ENCODE measurements at regions not wholly inside any gene's neighbourhood (a gene's known extent, or its start where the extent isn't known, plus 50 kb on each side); places are given as distances from the start of the nearest gene placed in this dataset.

DNA sequence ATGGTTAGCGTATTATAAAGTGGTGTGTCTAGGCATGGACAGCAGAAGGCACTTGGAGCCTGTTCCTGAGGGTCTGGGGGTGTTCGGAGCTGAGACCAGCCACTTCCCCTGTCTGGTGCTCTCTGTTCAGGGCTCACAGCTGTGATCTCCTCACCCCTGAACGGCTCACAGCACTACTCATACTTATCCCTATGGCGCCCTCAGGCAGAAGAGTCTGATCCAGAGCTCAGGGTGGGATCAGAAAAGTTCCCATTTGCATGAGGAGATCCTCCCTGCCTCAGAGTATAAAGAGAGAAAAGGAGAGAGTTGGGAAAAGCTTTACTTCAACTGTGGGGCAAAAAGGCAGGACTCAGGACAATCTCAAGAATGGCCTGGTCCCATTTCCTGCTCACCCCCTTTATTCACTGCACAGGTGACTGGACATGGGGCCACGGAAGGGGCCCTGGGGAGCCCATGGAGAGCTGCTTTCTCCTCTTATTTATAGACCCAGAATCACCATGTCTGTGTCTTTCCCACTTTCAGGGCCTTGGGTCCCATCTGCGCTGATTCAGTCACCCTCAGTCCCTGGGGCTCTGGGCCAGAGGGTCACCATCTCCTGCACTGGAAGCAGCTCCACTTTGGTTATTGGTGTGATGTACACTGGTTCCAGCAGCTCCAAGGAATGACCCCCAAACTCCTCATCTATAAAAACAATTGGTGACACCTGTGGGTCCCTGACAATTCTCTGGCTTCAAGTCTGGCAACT is 97.0 kb upstream of the TOP3B start:
- no peak overlapping the region for H3K4me3 ChIP-seq (ENCODE audit: insufficient read depth, low read depth, low read length)
- DNase-seq = no peak
- peaks cover 98% of the 10 kb centered on the region for H3K27me3 ChIP-seq (ENCODE audit: control insufficient read depth, insufficient read depth, low read length)
- no peaks in the 10 kb centered on the region for H3K36me3 ChIP-seq (replicated peaks; ENCODE audit: control insufficient read depth, insufficient read depth, low read length)

DNA sequence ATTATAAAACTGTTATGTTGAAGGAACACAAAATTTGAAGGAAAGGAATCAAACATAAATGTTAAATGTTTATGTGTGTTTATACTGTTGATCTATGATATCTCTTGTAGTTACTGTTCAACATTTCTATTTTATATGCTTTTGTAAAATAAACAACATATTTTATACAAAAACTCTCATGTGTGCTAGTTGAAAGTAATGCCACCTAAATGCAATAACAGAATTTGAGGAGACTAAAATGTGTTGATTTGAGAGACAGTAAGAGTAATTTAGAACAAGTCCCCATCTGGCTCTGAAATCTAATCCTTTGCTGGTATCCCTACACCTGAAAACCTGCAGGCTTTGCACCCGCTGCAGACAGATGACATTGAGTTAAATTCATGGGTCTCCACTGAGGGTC is 95.7 kb upstream of the TOP3B start:
- H3K4me3 ChIP-seq (ENCODE audit: insufficient read depth, low read depth, low read length) = no peak overlapping the region
- no peak for DNase-seq
- H3K36me3 ChIP-seq (replicated peaks; ENCODE audit: control insufficient read depth, insufficient read depth, low read length) = no peaks in the 10 kb centered on the region
- peaks cover 98% of the 10 kb centered on the region for H3K27me3 ChIP-seq (ENCODE audit: control insufficient read depth, insufficient read depth, low read length)

DNA sequence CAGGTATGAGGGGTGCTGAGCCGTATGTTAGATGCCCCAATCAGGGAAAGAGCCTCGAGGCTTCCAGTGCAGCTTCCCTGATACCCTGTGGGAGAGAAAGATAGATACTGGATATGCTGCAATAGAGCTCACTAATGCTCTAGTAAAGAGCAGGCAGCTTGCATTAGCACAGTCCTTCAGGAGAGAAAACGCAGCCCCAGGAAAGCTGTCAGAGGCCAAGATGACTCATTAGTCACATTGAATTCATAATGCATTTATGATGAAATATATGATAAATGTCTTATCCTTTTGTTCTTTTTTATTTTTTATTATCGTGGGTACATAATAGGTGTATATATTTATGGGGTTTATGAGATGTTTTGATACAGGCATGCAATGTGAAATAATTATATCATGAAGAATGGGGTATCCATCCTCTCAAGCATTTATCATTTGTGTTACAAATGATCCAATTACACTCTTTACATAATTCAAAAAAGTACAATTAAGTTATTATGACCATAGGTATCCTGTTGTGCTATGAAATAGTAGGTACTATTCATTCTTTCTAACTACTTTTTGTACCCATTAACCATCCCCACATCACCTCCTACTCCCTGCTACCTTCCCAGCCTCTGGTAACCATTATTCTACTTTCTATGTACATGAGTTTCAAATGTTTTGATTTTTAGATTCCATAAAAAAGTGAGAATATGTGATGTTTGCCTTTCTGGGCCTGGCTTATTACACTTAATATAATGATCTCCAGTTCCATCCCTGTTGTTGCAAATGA is 94.5 kb upstream of the TOP3B start:
- no peak for DNase-seq
- Histone ChIP-seq H3K4me3 (ENCODE audit: insufficient read depth, low read depth, low read length) (no peak overlapping the region), H3K27me3 (ENCODE audit: control insufficient read depth, insufficient read depth, low read length) (peaks cover 98% of the 10 kb centered on the region), H3K36me3 (replicated peaks; ENCODE audit: control insufficient read depth, insufficient read depth, low read length) (no peaks in the 10 kb centered on the region)

DNA sequence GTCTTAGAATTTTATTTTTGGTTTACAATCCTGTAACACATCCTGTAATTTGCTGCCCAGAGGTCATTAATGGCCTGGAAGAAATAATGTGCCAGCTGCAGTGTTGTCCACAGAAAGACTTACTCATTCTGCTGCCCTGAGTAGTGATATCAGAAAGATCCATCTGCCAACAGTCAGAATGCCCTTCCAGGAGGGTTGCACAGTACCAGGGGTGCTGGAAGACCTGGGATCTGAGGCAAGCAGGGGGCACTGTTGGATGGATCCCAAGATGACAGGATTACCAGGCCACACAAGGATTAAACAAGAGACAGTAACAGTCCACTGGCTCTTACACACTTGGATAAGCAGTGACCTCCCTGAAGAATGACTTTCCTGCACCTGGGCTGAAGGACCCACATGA is 93.8 kb upstream of the TOP3B start:
- Histone ChIP-seq H3K36me3 (replicated peaks; ENCODE audit: control insufficient read depth, insufficient read depth, low read length) (no peaks in the 10 kb centered on the region), H3K27me3 (ENCODE audit: control insufficient read depth, insufficient read depth, low read length) (peaks cover 98% of the 10 kb centered on the region), H3K4me3 (ENCODE audit: insufficient read depth, low read depth, low read length) (no peak overlapping the region)
- DNase-seq = no peak

DNA sequence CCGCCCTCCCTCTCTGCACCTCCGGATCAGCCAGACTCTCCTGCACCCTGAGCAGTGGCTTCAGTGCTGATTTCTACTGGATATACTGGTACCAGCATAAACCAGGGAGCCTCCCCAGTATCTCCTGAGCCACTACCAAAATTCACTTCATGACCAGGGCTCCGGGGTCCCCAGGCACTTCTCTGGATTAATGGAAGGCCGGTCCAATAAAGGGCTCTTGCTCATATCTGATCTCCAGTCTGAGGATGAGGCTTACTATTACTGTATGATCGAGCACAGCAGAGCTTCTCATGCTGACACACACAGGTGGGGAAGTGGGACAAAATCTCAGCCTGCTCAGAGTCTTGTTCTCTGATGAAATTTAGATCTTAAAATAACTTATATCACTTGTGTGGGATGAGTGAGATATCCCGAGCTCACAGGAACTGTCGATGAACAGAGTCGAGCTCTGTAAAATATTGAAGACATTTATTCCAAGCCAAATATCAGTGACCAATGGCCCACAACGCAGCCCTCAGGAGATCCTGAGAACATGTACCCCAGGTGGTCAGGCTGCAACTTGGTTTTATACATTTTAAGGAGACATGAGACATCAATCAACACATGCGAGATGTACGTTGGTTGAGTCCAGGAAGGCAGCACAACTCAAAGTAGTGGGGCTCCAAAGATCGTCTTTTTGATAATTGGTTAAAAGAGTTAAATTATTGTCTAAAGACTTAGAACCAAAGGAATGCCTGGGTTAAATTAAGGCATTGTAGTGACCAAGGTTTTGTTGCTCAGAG is 93.0 kb upstream of the TOP3B start:
- H3K36me3 ChIP-seq (replicated peaks; ENCODE audit: control insufficient read depth, insufficient read depth, low read length) = no peaks in the 10 kb centered on the region
- peaks cover 98% of the 10 kb centered on the region for H3K27me3 ChIP-seq (ENCODE audit: control insufficient read depth, insufficient read depth, low read length)
- DNase-seq = no peak
- H3K4me3 ChIP-seq (ENCODE audit: insufficient read depth, low read depth, low read length) = no peak overlapping the region

DNA sequence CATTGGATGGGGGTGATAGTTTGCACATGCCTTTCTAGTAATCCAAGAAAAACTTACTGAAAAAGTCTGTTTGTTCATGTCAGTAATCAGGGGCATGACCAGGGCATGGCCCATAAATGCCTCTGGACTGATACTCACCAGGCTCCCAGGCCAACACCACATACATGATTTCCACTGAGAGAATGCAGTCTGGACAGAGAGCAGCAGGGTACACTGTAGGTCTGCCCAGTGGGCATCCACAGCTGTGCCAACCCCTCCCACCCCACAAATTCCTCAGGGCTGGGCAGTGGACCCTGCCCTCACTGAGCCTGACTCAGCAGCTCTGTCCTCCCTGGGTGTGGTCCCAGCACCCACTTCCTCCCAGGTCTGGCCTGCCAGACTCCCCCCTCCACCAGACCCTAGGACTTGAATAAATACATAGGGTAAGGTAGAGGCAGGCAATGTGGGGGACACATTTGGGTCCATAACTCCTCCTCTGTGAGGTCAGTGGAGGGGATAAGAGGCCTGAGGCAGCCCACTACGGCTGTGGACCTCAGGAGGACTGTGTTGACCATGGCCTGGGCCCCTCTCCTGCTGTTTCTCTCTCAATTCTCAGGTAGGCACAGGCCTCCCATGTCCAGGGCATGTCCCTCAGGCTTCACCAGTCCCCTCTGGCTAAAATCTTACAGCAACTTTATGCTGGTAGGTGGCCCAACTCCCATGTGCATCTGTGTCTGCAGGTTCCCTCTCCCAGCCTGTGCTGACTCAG is 92.2 kb upstream of the TOP3B start:
- H3K27me3 ChIP-seq (ENCODE audit: control insufficient read depth, insufficient read depth, low read length) = peaks cover 98% of the 10 kb centered on the region
- no peak overlapping the region for H3K4me3 ChIP-seq (ENCODE audit: insufficient read depth, low read depth, low read length)
- DNase-seq = no peak
- no peaks in the 10 kb centered on the region for H3K36me3 ChIP-seq (replicated peaks; ENCODE audit: control insufficient read depth, insufficient read depth, low read length)

DNA sequence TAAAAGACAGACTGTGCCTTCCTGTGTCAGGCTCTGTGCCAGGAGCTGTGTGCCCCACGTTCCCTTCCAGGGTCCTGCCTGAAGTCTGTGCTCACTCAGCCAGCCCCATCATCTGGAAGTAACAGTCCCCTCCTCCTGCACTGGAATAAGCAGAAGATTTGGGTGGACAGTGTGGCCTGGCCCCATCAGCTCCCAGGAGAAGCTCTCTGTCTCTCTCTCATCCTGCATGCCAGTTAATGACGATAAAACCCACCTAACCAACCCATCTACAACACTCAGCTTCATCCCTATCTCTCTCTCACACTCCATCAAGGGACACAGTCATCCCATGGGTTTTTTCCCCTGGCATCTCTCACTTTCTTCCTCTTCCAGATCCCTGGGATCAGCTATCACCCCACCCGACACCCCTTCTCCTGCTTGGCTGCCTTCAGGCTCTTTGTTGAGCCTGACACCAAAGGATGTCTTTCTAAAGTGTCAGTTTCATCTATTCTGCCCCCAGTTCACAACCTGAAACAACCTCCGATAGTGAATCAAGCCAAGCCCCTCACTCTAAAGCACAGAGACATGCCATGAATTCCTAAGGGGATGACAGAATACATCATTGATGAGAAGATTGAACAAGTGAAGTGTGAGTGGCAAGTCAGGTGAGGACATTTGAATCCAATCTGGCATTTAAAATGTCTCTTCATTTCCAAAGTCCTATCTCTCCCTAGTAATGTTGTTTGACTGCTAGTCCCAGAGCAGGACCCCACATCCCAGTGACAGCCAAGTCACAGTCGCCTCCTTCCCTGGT is 91.4 kb upstream of the TOP3B start:
- no peak for DNase-seq
- H3K4me3 ChIP-seq (ENCODE audit: insufficient read depth, low read depth, low read length) = no peak overlapping the region
- peaks cover 98% of the 10 kb centered on the region for H3K27me3 ChIP-seq (ENCODE audit: control insufficient read depth, insufficient read depth, low read length)
- H3K36me3 ChIP-seq (replicated peaks; ENCODE audit: control insufficient read depth, insufficient read depth, low read length) = no peaks in the 10 kb centered on the region

DNA sequence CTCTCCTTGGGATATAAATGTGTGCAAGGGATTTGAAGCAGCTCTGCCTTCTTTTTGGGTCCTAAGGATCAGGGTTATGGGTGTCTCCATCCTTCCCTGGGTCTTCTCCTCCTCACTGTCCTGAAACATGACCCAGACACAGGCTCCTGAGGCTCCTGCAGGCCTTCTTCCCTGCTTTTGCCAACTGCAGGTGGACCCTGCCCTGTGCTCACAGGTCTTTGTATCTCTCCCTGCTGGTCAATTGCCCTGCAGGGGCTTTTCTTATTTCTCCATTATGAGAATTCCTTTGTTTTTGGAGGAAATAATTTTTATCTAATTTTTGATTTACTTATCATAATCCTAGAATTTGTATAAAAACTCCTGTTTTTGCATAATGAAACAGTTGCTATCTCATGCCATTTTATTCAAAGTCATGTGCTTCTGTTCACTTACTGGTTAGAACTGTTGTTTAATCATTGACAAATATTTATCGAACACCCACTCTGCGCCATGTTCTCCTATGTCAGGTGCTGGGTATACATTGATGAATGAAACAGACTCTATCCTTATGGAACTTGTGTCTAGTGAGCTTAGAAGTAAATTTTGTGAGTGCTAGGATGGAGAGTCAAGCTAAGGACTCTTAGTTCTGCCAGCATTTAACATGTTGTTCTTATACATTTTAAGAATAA is 89.7 kb upstream of the TOP3B start:
- Histone ChIP-seq H3K4me3 (ENCODE audit: insufficient read depth, low read depth, low read length) (no peak overlapping the region), H3K36me3 (replicated peaks; ENCODE audit: control insufficient read depth, insufficient read depth, low read length) (no peaks in the 10 kb centered on the region), H3K27me3 (ENCODE audit: control insufficient read depth, insufficient read depth, low read length) (peaks cover 100% of the 10 kb centered on the region)
- DNase-seq = no peak

DNA sequence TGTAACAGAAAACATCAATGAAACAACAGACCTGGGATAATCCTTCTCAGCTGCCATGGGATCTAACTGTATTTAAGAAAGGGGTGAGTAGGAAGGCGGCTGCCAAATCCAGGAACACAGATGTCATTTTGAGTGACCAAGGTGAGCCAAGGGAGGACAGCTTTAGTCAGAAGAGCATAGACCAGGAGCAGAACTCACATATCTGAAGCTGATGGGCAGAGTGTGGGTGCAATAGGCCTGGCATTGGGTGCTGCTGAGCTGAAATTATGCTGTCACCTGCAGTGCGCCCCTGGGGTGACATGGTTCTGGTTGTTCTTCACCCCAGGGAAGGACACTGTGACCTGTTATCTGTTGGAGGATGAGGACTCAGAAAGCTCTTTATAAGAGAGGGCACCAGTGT is 88.9 kb upstream of the TOP3B start:
- Histone ChIP-seq H3K4me3 (ENCODE audit: insufficient read depth, low read depth, low read length) (no peak overlapping the region), H3K27me3 (ENCODE audit: control insufficient read depth, insufficient read depth, low read length) (peaks cover 100% of the 10 kb centered on the region), H3K36me3 (replicated peaks; ENCODE audit: control insufficient read depth, insufficient read depth, low read length) (no peaks in the 10 kb centered on the region)
- no peak for DNase-seq

DNA sequence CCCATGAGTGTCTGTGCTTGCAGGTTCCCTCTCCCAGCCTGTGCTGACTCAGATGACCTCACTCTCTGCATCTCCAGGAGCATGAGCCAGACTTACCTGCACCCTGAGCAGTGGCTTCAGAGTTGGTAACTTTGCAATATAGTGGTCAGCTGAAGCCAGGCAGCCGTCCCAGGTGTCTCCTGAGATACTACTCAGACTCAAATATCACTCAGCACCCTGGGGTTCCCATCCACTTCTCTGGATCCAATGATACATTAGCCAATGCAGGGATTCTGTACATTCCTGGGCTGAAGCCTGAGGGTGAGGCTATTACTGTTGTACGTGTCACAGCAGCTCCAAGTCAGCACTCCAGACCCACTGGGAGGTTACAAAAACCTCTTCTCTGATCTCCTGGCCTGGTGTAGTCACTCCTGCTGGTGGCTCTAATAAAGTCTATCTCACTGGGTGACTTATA is 87.8 kb upstream of the TOP3B start:
- no peaks in the 10 kb centered on the region for H3K36me3 ChIP-seq (replicated peaks; ENCODE audit: control insufficient read depth, insufficient read depth, low read length)
- no peak overlapping the region for H3K4me3 ChIP-seq (ENCODE audit: insufficient read depth, low read depth, low read length)
- DNase-seq = no peak
- peaks cover 100% of the 10 kb centered on the region for H3K27me3 ChIP-seq (ENCODE audit: control insufficient read depth, insufficient read depth, low read length)

DNA sequence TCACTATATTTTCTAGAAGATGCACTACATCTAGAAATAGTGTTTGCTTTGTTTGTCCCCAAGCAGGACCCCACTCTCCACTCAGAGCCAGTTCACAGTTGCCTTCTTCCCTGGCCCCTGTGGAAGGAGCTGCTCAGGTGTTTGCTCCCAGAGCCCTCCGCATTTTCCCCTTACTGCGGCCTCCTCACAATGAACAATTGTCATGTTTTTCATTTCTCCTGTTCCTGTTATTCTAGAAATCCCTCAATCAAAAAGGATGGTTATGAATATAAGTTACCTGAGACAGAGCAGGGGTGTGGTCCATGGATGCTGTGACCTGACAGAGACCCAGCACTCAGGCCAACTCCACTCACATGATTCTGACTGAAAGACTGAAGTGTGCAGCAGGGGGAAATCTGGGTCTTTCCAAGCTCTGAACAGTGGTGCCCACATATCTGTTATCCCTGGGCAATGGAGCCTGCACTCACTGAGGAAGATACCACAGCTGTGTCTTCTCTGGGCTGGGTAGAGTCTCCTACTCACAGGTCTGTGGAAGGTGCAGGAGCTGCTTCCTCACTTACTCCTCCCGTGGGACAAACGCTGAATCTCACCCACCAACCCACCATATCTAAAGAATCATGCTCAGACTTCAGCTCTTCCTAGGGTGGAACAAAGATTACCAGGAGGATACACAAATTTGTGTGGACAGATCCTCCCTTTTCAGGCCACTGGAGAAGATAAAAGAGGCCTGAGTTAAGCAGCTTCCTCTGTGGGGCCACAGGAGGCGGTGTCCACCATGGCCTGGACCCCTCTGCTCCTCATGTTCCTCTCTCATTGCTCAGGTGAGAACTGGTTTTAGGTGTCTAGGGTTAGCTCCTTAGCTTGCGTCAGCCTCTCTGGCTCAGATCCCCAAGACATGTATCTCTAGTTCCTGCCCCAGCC is 87.1 kb upstream of the TOP3B start:
- DNase-seq = no peak
- no peaks in the 10 kb centered on the region for H3K36me3 ChIP-seq (replicated peaks; ENCODE audit: control insufficient read depth, insufficient read depth, low read length)
- H3K27me3 ChIP-seq (ENCODE audit: control insufficient read depth, insufficient read depth, low read length) = peaks cover 100% of the 10 kb centered on the region
- H3K4me3 ChIP-seq (ENCODE audit: insufficient read depth, low read depth, low read length) = no peak overlapping the region

DNA sequence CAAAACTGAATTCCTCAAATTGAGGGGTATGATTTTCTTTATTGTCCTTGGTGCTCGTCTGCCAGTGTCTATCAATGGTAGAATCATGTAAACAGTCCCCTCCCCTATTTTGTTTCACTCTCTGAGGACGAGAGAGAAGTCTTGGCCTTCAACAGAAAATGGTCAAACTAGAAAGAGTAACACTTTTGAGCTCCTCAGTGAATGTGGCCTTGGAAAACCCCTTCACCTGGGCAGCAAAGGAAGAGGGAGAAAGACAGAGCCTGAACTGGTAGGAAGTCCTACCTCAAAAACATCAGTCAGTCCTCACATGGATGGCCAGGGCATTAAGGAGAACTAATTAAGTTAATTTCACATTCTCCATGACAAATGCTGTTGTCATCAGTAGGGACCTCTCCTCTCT is 86.1 kb upstream of the TOP3B start:
- H3K36me3 ChIP-seq (replicated peaks; ENCODE audit: control insufficient read depth, insufficient read depth, low read length) = no peaks in the 10 kb centered on the region
- H3K27me3 ChIP-seq (ENCODE audit: control insufficient read depth, insufficient read depth, low read length) = peaks cover 96% of the 10 kb centered on the region
- H3K4me3 ChIP-seq (ENCODE audit: insufficient read depth, low read depth, low read length) = no peak overlapping the region
- no peak for DNase-seq
